CD4-positive, CD25-positive, alpha-beta regulatory T cell (primary cell): ENCODE measurements at regions not wholly inside any gene's neighbourhood (a gene's known extent, or its start where the extent isn't known, plus 50 kb on each side); places are given as distances from the start of the nearest gene placed in this dataset.
A peak's percentile ranks its signal among the peaks of the same experiment; 100 is the strongest.

Experiments used
- ATAC-seq, 2 donors: fragments of 150-1000 bp; cut with Tn5 transposase; one replicate each; pipeline ENCODE4 v1.10.0; 2021; ENCODE audit warnings: low read depth in 2 of 2, moderate number of reproducible peaks in 2 of 2, moderate library complexity in 1 of 2
- DNase-seq, 3 donors: peaks; one replicate each; pipeline versions ENCODE4 v3.0.0 to v3.0.0-alpha.2; 2012 to 2022; ENCODE audit warnings: mixed read lengths in 1 of 3
- H3K27ac ChIP-seq: one replicate; pipeline ENCODE4 v1.7.0; 2013; ENCODE audit warnings: mild to moderate bottlenecking, low read length; ENCODE audit not compliant: insufficient read depth, poor library complexity, severe bottlenecking
- H3K27me3 ChIP-seq: one replicate; pipeline ENCODE4 v1.7.0; 2013; ENCODE audit warnings: low read length; ENCODE audit not compliant: control insufficient read depth, insufficient read depth
- H3K36me3 ChIP-seq: one replicate; pipeline ENCODE4 v1.7.0; 2013; ENCODE audit warnings: mild to moderate bottlenecking, low read length, moderate library complexity; ENCODE audit not compliant: control insufficient read depth, insufficient read depth
- H3K4me1 ChIP-seq: 2 replicates; pipeline ENCODE4 v1.7.0; 2013; ENCODE audit warnings: mild to moderate bottlenecking, low read length; ENCODE audit not compliant: insufficient read depth, control insufficient read depth, poor library complexity, severe bottlenecking
- H3K4me3 ChIP-seq: one replicate; pipeline ENCODE4 v1.7.0; 2013; ENCODE audit warnings: low read depth, mild to moderate bottlenecking, low read length, moderate library complexity
- H3K9me3 ChIP-seq, 2 experiments: 1 replicate in 1 of 2; 2 replicates in 1 of 2; pipeline ENCODE4 v1.7.0; 2013; ENCODE audit warnings: low read length in 2 of 2, mild to moderate bottlenecking in 1 of 2, moderate library complexity in 1 of 2; ENCODE audit not compliant: control insufficient read depth in 2 of 2
- H3K27ac Mint-ChIP-seq, 3 donors: one replicate each; pipeline ENCODE4 v1.8.0; 2020 to 2022; ENCODE audit warnings: mild to moderate bottlenecking in 3 of 3, mixed read lengths in 3 of 3, moderate library complexity in 2 of 3
- H3K27me3 Mint-ChIP-seq: one replicate; pipeline ENCODE4 v1.8.0; 2022; ENCODE audit warnings: mild to moderate bottlenecking, mixed read lengths
- H3K36me3 Mint-ChIP-seq: one replicate; pipeline ENCODE4 v1.8.0; 2020; ENCODE audit warnings: mixed read lengths
- H3K4me1 Mint-ChIP-seq, 4 donors: one replicate each; pipeline ENCODE4 v1.8.0; 2020 to 2022; ENCODE audit warnings: mixed read lengths in 4 of 4, mild to moderate bottlenecking in 1 of 4
- H3K4me3 Mint-ChIP-seq, 4 donors: one replicate each; pipeline ENCODE4 v1.8.0; 2020 to 2022; ENCODE audit warnings: mild to moderate bottlenecking in 4 of 4, mixed read lengths in 4 of 4, moderate library complexity in 3 of 4
- H3K9me3 Mint-ChIP-seq, 7 donors: one replicate each; pipeline ENCODE4 v1.8.0; 2020 to 2022; ENCODE audit warnings: mixed read lengths in 7 of 7, mild to moderate bottlenecking in 3 of 7, moderate library complexity in 2 of 7

GRCh38 chr4:116838609-116839008 is 246.8 kb downstream of the TRAM1L1 start:
- H3K4me3 Mint-ChIP-seq = no peak overlapping the region
- H3K4me1 Mint-ChIP-seq = no peaks in the 10 kb centered on the region
- Histone ChIP-seq H3K9me3 (no peaks in the 10 kb centered on the region), H3K4me1 (no peaks in the 10 kb centered on the region), H3K4me3 (no peak overlapping the region), H3K36me3 (no peaks in the 10 kb centered on the region), H3K27ac (no peak overlapping the region), H3K27me3 (no peaks in the 10 kb centered on the region)
- no peaks in the 10 kb centered on the region for H3K27me3 Mint-ChIP-seq
- no peak overlapping the region for H3K27ac Mint-ChIP-seq
- ATAC-seq (no peak), DNase-seq (no peak)
- H3K36me3 Mint-ChIP-seq = no peaks in the 10 kb centered on the region
- peaks cover 0 to 19% (median 6%) of the 10 kb centered on the region in 7 donors for H3K9me3 Mint-ChIP-seq

- peaks cover 0 to 4% (median 0%) of the 10 kb centered on the region in 4 donors for H3K4me1 Mint-ChIP-seq
- no peaks in the 10 kb centered on the region for H3K27me3 Mint-ChIP-seq
- no peaks in the 10 kb centered on the region for H3K27me3 ChIP-seq
- no peak overlapping the region for H3K27ac Mint-ChIP-seq
- DNase-seq = no peak
- H3K9me3 Mint-ChIP-seq = peaks cover 3 to 26% (median 7%) of the 10 kb centered on the region in 7 donors
- no peak for ATAC-seq
- peaks cover 0 to 2% of the 10 kb centered on the region in 2 experiments for H3K9me3 ChIP-seq
- H3K4me1 ChIP-seq = no peaks in the 10 kb centered on the region
- H3K36me3 Mint-ChIP-seq = no peaks in the 10 kb centered on the region
- H3K36me3 ChIP-seq = no peaks in the 10 kb centered on the region
- no peak overlapping the region for H3K27ac ChIP-seq
- no peak overlapping the region for H3K4me3 Mint-ChIP-seq
- no peak overlapping the region for H3K4me3 ChIP-seq
Observed at GRCh38 chr4:116829187-116829586, 256.2 kb downstream of the TRAM1L1 start.

- Mint-ChIP-seq H3K27me3 (no peaks in the 10 kb centered on the region), H3K9me3 (peaks cover 1 to 8% (median 5%) of the 10 kb centered on the region in 7 donors), H3K4me3 (no peak overlapping the region), H3K27ac (no peak overlapping the region), H3K4me1 (peaks cover 0 to 4% (median 0%) of the 10 kb centered on the region in 4 donors), H3K36me3 (no peaks in the 10 kb centered on the region)
- Histone ChIP-seq H3K4me1 (no peaks in the 10 kb centered on the region), H3K9me3 (no peaks in the 10 kb centered on the region), H3K27me3 (no peaks in the 10 kb centered on the region), H3K27ac (no peak overlapping the region), H3K4me3 (no peak overlapping the region), H3K36me3 (no peaks in the 10 kb centered on the region)
- DNase-seq = no peak
- ATAC-seq = no peak
Observed at GRCh38 chr4:116824172-116824571, 261.2 kb downstream of the TRAM1L1 start.

GRCh38 chr4:116811730-116812129 is 273.6 kb downstream of the TRAM1L1 start:
- no peak for ATAC-seq
- no peak for DNase-seq
- Histone ChIP-seq H3K27me3 (no peaks in the 10 kb centered on the region), H3K9me3 (peaks cover 0 to 1% of the 10 kb centered on the region in 2 experiments), H3K4me1 (no peaks in the 10 kb centered on the region), H3K27ac (no peak overlapping the region), H3K36me3 (no peaks in the 10 kb centered on the region), H3K4me3 (no peak overlapping the region)
- Mint-ChIP-seq H3K4me3 (no peak overlapping the region), H3K27ac (no peak overlapping the region), H3K9me3 (peaks cover 0 to 8% (median 4%) of the 10 kb centered on the region in 7 donors), H3K4me1 (no peaks in the 10 kb centered on the region), H3K36me3 (no peaks in the 10 kb centered on the region), H3K27me3 (no peaks in the 10 kb centered on the region)

- Histone ChIP-seq H3K4me1 (no peaks in the 10 kb centered on the region), H3K27me3 (no peaks in the 10 kb centered on the region), H3K27ac (no peak overlapping the region), H3K36me3 (no peaks in the 10 kb centered on the region), H3K4me3 (no peak overlapping the region), H3K9me3 (peaks cover 0 to 5% of the 10 kb centered on the region in 2 experiments)
- H3K4me3 Mint-ChIP-seq = peak overlapping the region in 1 of 4 donors; percentile 48
- no peak for DNase-seq
- peaks cover 0 to 9% (median 0%) of the 10 kb centered on the region in 7 donors for H3K9me3 Mint-ChIP-seq
- H3K4me1 Mint-ChIP-seq = no peaks in the 10 kb centered on the region
- no peaks in the 10 kb centered on the region for H3K27me3 Mint-ChIP-seq
- ATAC-seq = no peak
- no peaks in the 10 kb centered on the region for H3K36me3 Mint-ChIP-seq
- no peak overlapping the region for H3K27ac Mint-ChIP-seq
Observed at GRCh38 chr4:116796022-116796421, 289.4 kb downstream of the TRAM1L1 start.

- Mint-ChIP-seq H3K27me3 (no peaks in the 10 kb centered on the region), H3K4me1 (no peaks in the 10 kb centered on the region), H3K27ac (no peak overlapping the region), H3K4me3 (no peak overlapping the region), H3K9me3 (peaks cover 0 to 11% (median 0%) of the 10 kb centered on the region in 7 donors), H3K36me3 (no peaks in the 10 kb centered on the region)
- H3K4me1 ChIP-seq = no peaks in the 10 kb centered on the region
- H3K27ac ChIP-seq = no peak overlapping the region
- H3K4me3 ChIP-seq = no peak overlapping the region
- DNase-seq (no peak), ATAC-seq (no peak)
- H3K9me3 ChIP-seq = no peaks in the 10 kb centered on the region
- H3K27me3 ChIP-seq = no peaks in the 10 kb centered on the region
- H3K36me3 ChIP-seq = no peaks in the 10 kb centered on the region
Observed at GRCh38 chr4:116788723-116789122, 296.7 kb downstream of the TRAM1L1 start.

GRCh38 chr4:116755051-116755450 is 330.3 kb downstream of the TRAM1L1 start:
- Histone ChIP-seq H3K27ac (no peak overlapping the region), H3K36me3 (no peaks in the 10 kb centered on the region), H3K9me3 (peaks cover 0 to 6% of the 10 kb centered on the region in 2 experiments), H3K27me3 (no peaks in the 10 kb centered on the region), H3K4me3 (no peak overlapping the region), H3K4me1 (no peaks in the 10 kb centered on the region)
- H3K9me3 Mint-ChIP-seq = peaks cover 0 to 5% (median 0%) of the 10 kb centered on the region in 7 donors
- no peak overlapping the region for H3K27ac Mint-ChIP-seq
- DNase-seq (no peak), ATAC-seq (no peak)
- H3K4me1 Mint-ChIP-seq = no peaks in the 10 kb centered on the region
- H3K4me3 Mint-ChIP-seq = no peak overlapping the region
- H3K27me3 Mint-ChIP-seq = no peaks in the 10 kb centered on the region
- no peaks in the 10 kb centered on the region for H3K36me3 Mint-ChIP-seq

- Histone ChIP-seq H3K27me3 (no peaks in the 10 kb centered on the region), H3K36me3 (no peaks in the 10 kb centered on the region), H3K4me3 (no peak overlapping the region), H3K9me3 (peaks cover 0 to 6% of the 10 kb centered on the region in 2 experiments), H3K27ac (no peak overlapping the region), H3K4me1 (no peaks in the 10 kb centered on the region)
- no peaks in the 10 kb centered on the region for H3K27me3 Mint-ChIP-seq
- ATAC-seq = no peak
- peaks cover 0 to 7% (median 4%) of the 10 kb centered on the region in 7 donors for H3K9me3 Mint-ChIP-seq
- DNase-seq = no peak
- H3K4me3 Mint-ChIP-seq = no peak overlapping the region
- no peak overlapping the region for H3K27ac Mint-ChIP-seq
- no peaks in the 10 kb centered on the region for H3K4me1 Mint-ChIP-seq
- H3K36me3 Mint-ChIP-seq = no peaks in the 10 kb centered on the region
Observed at GRCh38 chr4:116752027-116752426, 333.3 kb downstream of the TRAM1L1 start.
